H1 (cell line): ENCODE measurements at regions not wholly inside any gene's neighbourhood (a gene's known extent, or its start where the extent isn't known, plus 50 kb on each side); places are given as distances from the start of the nearest gene placed in this dataset.

ENCODE experiments used
- CTCF ChIA-PET: fragments of 300-600 bp; sonication (Branson Sonifier 250); formaldehyde crosslinking; loops from one replicate; lab custom pipeline; 2021; ENCODE audit not compliant: partially characterized antibody; lab: Charles Lee
- POLR2A ChIA-PET: fragments of 300-600 bp; sonication (Branson Sonifier 250); formaldehyde crosslinking; loops from one replicate; lab custom pipeline; 2021; ENCODE audit warnings: inconsistent platforms; ENCODE audit not compliant: partially characterized antibody; lab: Charles Lee
- DNase-seq, 2 experiments: peaks; one replicate each; pipeline versions ENCODE4 v3.0.0 to v3.0.0-alpha.2; 2010 to 2022; ENCODE audit warnings: low spot score in 2 of 2, low read depth in 1 of 2, mixed read lengths in 1 of 2
- FAIRE-seq: peaks from 2 replicates; lab custom pipeline; 2011; peaks lifted over from hg19 to GRCh38; lab: Jason Lieb, UNC
- H2AFZ ChIP-seq: 2 replicates; pipeline ENCODE4 v1.8.1; 2012; ENCODE audit warnings: low read length, inconsistent platforms
- H2AK5ac ChIP-seq: 2 replicates; pipeline ENCODE4 v1.6.1; 2013; ENCODE audit warnings: low read depth, low read length
- H2BK120ac ChIP-seq: replicated peaks from 2 replicates; pipeline ENCODE3; 2013; ENCODE audit warnings: low read depth, low read length, inconsistent platforms
- H2BK12ac ChIP-seq: 2 replicates; pipeline ENCODE4 v1.6.1; 2013; ENCODE audit warnings: low read depth, low read length
- H2BK15ac ChIP-seq: 2 replicates; pipeline ENCODE4 v1.6.1; 2013; ENCODE audit warnings: low read length
- H2BK20ac ChIP-seq: 2 replicates; pipeline ENCODE4 v1.6.1; 2013; ENCODE audit warnings: low read length
- H2BK5ac ChIP-seq: 2 replicates; pipeline ENCODE4 v1.6.1; 2013; ENCODE audit warnings: low read depth, low read length
- H3K14ac ChIP-seq: 2 replicates; pipeline ENCODE4 v1.6.1; 2013; ENCODE audit warnings: inconsistent platforms; ENCODE audit not compliant: insufficient read length
- H3K18ac ChIP-seq: 2 replicates; pipeline ENCODE4 v1.6.1; 2013; ENCODE audit warnings: low read length; ENCODE audit errors: extremely low read depth
- H3K23ac ChIP-seq: 2 replicates; pipeline ENCODE4 v1.6.1; 2013; ENCODE audit warnings: inconsistent platforms; ENCODE audit not compliant: insufficient read length
- H3K23me2 ChIP-seq: 2 replicates; pipeline ENCODE4 v1.6.1; 2013; ENCODE audit warnings: low read depth, low read length
- H3K27ac ChIP-seq: 2 replicates; pipeline ENCODE4 v1.6.1; 2011; ENCODE audit warnings: low read depth, low read length, inconsistent platforms
- H3K27me3 ChIP-seq, 4 experiments: replicated peaks in 1 of 4; 1 replicate in 1 of 4; 2 replicates in 3 of 4; pipeline versions ENCODE4 v1.6.1 to v1.8.1; 2011 to 2013; ENCODE audit warnings: low read length in 3 of 4, mild to moderate bottlenecking in 3 of 4, inconsistent platforms in 2 of 4, mixed read lengths in 2 of 4, moderate library complexity in 1 of 4; ENCODE audit not compliant: control insufficient read depth in 3 of 4, insufficient read depth in 3 of 4; ENCODE audit errors: extremely low read depth in 1 of 4
- H3K36me3 ChIP-seq, 4 experiments: 2 replicates each; pipeline versions ENCODE4 v1.6.1 to v1.8.1; 2011 to 2013; ENCODE audit warnings: mild to moderate bottlenecking in 4 of 4, low read length in 3 of 4, moderate library complexity in 2 of 4, control low read depth in 1 of 4, inconsistent platforms in 1 of 4; ENCODE audit not compliant: insufficient read depth in 4 of 4, control insufficient read depth in 2 of 4
- H3K4ac ChIP-seq: replicated peaks from 2 replicates; pipeline ENCODE3; 2013; ENCODE audit warnings: low read length, low read depth, mixed read lengths, inconsistent platforms; ENCODE audit not compliant: insufficient read length
- H3K4me1 ChIP-seq, 4 experiments: replicated peaks in 1 of 4; 1 replicate in 1 of 4; 2 replicates in 3 of 4; pipeline versions ENCODE4 v1.6.1 to v1.8.1; 2011 to 2013; ENCODE audit warnings: low read length in 3 of 4, inconsistent platforms in 2 of 4, mixed read lengths in 1 of 4; ENCODE audit not compliant: insufficient read depth in 4 of 4, control insufficient read depth in 3 of 4
- H3K4me2 ChIP-seq, 2 experiments: 2 replicates each; pipeline versions ENCODE4 v1.6.1 to v1.8.1; 2011 to 2013; ENCODE audit warnings: low read depth in 2 of 2, low read length in 2 of 2, control low read depth in 1 of 2, inconsistent platforms in 1 of 2, mild to moderate bottlenecking in 1 of 2; ENCODE audit not compliant: insufficient read depth in 1 of 2
- H3K4me3 ChIP-seq, 4 experiments: fragments of 200-600, 300-600 bp in 1 of 4; sonication (generic), shearing (Covaris generic), sonication (Bioruptor Twin) in 1 of 4; 2 replicates each; pipeline versions ENCODE4 v1.5.1 to v1.8.1; 2011 to 2016; ENCODE audit warnings: low read length in 4 of 4, low read depth in 3 of 4, control low read depth in 2 of 4, inconsistent platforms in 2 of 4, mild to moderate bottlenecking in 2 of 4, mixed read lengths in 1 of 4, moderate library complexity in 1 of 4; ENCODE audit not compliant: insufficient read depth in 2 of 4; ENCODE audit errors: extremely low read depth in 1 of 4
- H3K56ac ChIP-seq: replicated peaks from 2 replicates; pipeline ENCODE3; 2013; ENCODE audit warnings: low read depth, mild to moderate bottlenecking, mixed read lengths, low read length, inconsistent platforms; ENCODE audit not compliant: insufficient read length
- H3K79me1 ChIP-seq: 2 replicates; pipeline ENCODE4 v1.6.1; 2013; ENCODE audit warnings: low read depth, low read length, control low read depth
- H3K79me2 ChIP-seq, 2 experiments: 2 replicates each; pipeline versions ENCODE4 v1.6.1 to v1.8.1; 2012 to 2013; ENCODE audit warnings: low read length in 2 of 2, mild to moderate bottlenecking in 2 of 2, inconsistent platforms in 1 of 2; ENCODE audit not compliant: insufficient read depth in 2 of 2, control insufficient read depth in 1 of 2
- H3K9ac ChIP-seq, 4 experiments: replicated peaks in 1 of 4; 1 replicate in 1 of 4; 2 replicates in 3 of 4; pipeline versions ENCODE4 v1.6.1 to v1.8.1; 2011 to 2013; ENCODE audit warnings: low read depth in 3 of 4, low read length in 3 of 4, control low read depth in 2 of 4, mild to moderate bottlenecking in 2 of 4, moderate library complexity in 2 of 4, inconsistent platforms in 1 of 4; ENCODE audit errors: extremely low read depth in 1 of 4
- H3K9me3 ChIP-seq, 2 experiments: 2 replicates each; pipeline versions ENCODE4 v1.6.1 to v1.8.1; 2012 to 2013; ENCODE audit warnings: mild to moderate bottlenecking in 2 of 2, moderate library complexity in 2 of 2, control low read depth in 1 of 2, inconsistent platforms in 1 of 2, low read depth in 1 of 2, low read length in 1 of 2, mixed read lengths in 1 of 2; ENCODE audit not compliant: insufficient read depth in 2 of 2
- H4K20me1 ChIP-seq, 2 experiments: replicated peaks in 1 of 2; 2 replicates each; pipeline versions ENCODE3 to v1.8.1; 2011 to 2013; ENCODE audit warnings: inconsistent platforms in 2 of 2, low read length in 2 of 2, mild to moderate bottlenecking in 1 of 2; ENCODE audit not compliant: insufficient read depth in 2 of 2, control insufficient read depth in 1 of 2
- H4K5ac ChIP-seq: 2 replicates; pipeline ENCODE4 v1.6.1; 2013; ENCODE audit warnings: low read length, low read depth, mixed read lengths, inconsistent platforms; ENCODE audit not compliant: insufficient read length
- H4K8ac ChIP-seq: 2 replicates; pipeline ENCODE4 v1.8.0; 2013; ENCODE audit warnings: mild to moderate bottlenecking, moderate library complexity, low read length, inconsistent platforms; ENCODE audit not compliant: insufficient read depth; ENCODE audit errors: extremely low read depth
- H4K91ac ChIP-seq: replicated peaks from 2 replicates; pipeline ENCODE3; 2013; ENCODE audit warnings: low read length, mixed read lengths, inconsistent platforms; ENCODE audit not compliant: insufficient read length
- CTBP2 ChIP-seq: IDR thresholded peaks from 2 replicates; pipeline ENCODE4 v1.7.0; 2011; ENCODE audit warnings: borderline replicate concordance, mild to moderate bottlenecking, moderate library complexity, mixed read lengths, low read length; ENCODE audit not compliant: insufficient read depth, insufficient read length
- EZH2 ChIP-seq: fragments of 200-600 bp; sonication (generic); IDR thresholded peaks from 2 replicates; pipeline ENCODE4 v1.7.1; 2012; ENCODE audit warnings: low read depth, mild to moderate bottlenecking, moderate library complexity, low read length, inconsistent platforms; ENCODE audit not compliant: severe bottlenecking
- GTF2F1 ChIP-seq: IDR thresholded peaks from 2 replicates; pipeline ENCODE4 v1.6.1; 2012; ENCODE audit warnings: low read depth, low read length, improper control_type of control experiment, borderline replicate concordance
- JUN ChIP-seq: IDR thresholded peaks from 2 replicates; pipeline ENCODE4 v1.6.1; 2011; ENCODE audit warnings: low read depth, mild to moderate bottlenecking, improper control_type of control experiment, low read length
- NRF1 ChIP-seq: IDR thresholded peaks from 2 replicates; pipeline ENCODE4 v1.6.1; 2011; ENCODE audit warnings: mild to moderate bottlenecking, low read depth, low read length, improper control_type of control experiment
- POLR2AphosphoS5 ChIP-seq: IDR thresholded peaks from 2 replicates; pipeline ENCODE4 v1.6.1; 2011; ENCODE audit warnings: low read depth, low read length
- RNF2 ChIP-seq: fragments of 200-900, 300-1000 bp; sonication (generic); IDR thresholded peaks from 2 replicates; pipeline ENCODE4 v1.7.1; 2016; ENCODE audit warnings: borderline replicate concordance, low read depth, mild to moderate bottlenecking, antibody characterized with exemption, low read length; ENCODE audit not compliant: poor library complexity, severe bottlenecking; ENCODE audit errors: missing control alignments
- RXRA ChIP-seq: IDR thresholded peaks from 2 replicates; pipeline ENCODE4 v1.6.1; 2011; ENCODE audit warnings: low read depth, mild to moderate bottlenecking, low read length, moderate library complexity; ENCODE audit not compliant: insufficient read depth
- SP1 ChIP-seq: IDR thresholded peaks from 2 replicates; pipeline ENCODE4 v1.6.1; 2011; ENCODE audit warnings: low read depth, low read length
- WGBS, 2 experiments: shearing (Covaris generic) in 1 of 2; methylation state at CpG; one replicate each; pipeline versions ENCODE4 v1.1.6 to v1.1.7; 2013 to 2015; ENCODE audit warnings: low lambda C conversion rate in 2 of 2, mixed read lengths in 2 of 2, inconsistent platforms in 1 of 2, low coverage in 1 of 2, missing lambda C conversion rate in 1 of 2; ENCODE audit not compliant: insufficient replicate concordance in 2 of 2, insufficient coverage in 1 of 2, insufficient read length in 1 of 2; ENCODE audit errors: extremely low coverage in 1 of 2, missing lambda C conversion rate in 1 of 2; 5-methylcytosine and 5-hydroxymethylcytosine counted together
- TF ChIP-seq, protein P1 (sequence below): IDR thresholded peaks from 2 replicates; pipeline ENCODE4 v1.6.1; 2011; ENCODE audit warnings: low read depth, mild to moderate bottlenecking, low read length; ENCODE audit not compliant: insufficient read depth

DNA sequence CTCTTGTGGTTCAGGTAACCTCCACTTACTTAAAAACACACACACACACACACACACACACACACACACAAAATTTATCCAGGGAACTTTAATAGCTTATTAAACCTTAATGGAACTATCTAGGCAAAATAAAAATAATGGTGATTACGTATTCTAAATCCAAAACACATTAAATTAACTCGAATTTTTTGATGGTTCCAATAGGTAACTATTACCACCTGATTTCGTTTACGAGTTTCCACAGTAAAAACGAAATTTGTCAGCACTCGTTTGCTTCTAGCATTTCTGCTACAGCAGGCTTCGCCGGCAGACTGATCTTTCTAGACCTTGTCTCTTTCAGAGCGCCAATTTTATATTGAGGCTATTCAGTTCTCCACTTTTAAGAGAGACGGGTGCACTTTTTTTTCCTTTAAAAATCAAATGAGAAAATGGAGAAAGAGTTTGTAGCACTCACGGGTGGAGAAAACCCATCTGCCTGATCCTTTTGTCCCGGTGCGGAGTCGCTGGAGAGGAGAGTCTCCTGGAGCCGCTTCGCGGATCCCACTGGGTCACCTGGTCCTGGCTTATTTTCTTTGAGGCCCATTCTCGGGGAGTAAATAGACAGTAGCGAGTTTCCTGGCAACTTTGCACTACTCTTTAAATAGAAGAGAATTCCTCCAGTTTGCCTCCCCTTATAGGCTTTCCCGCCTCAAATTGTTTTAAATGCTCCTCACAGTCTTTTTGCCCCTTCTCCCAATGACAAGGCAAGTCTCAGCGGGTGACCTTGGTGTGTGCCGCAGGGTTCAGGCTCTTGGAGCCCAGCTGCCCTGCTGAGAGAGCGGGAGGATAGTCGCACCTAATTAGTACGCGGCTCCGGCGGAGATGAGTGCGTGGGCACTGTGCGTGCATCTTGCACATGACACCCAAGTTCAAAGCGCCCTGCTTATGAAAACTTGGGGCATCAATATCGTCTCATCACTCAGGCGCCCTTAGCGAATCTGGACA, 117.0 kb downstream of the KCNRG start:
- FAIRE-seq: no peak
- Histone ChIP-seq H3K56ac (no peak overlapping the region), H3K4me3 (peak overlapping the region; percentile 4 to 54 (median 6); a peak in 5 of 8 replicates), H3K79me1 (no peaks in the 10 kb centered on the region), H2AK5ac (no peak overlapping the region), H2BK120ac (no peak overlapping the region), H4K20me1 (peaks cover 0 to 14% of the 10 kb centered on the region in 2 experiments), H3K14ac (no peak overlapping the region), H3K4me1 (peaks cover 8 to 35% (median 18%) of the 10 kb centered on the region in 4 experiments), H3K23me2 (peaks cover 16% of the 10 kb centered on the region; the same call in 1 of the 2 replicates), H3K18ac (peak overlapping the region; percentile 20; the same call in 1 of the 2 replicates), H2BK5ac (no peak overlapping the region), H2BK20ac (no peak overlapping the region), H3K23ac (no peak overlapping the region), H2AFZ (no peak overlapping the region), H4K8ac (no peak overlapping the region), H3K9me3 (no peaks in the 10 kb centered on the region), H3K9ac (no peak overlapping the region), H3K27ac (no peak overlapping the region), H4K91ac (no peak overlapping the region), H2BK12ac (no peak overlapping the region), H3K4ac (no peak overlapping the region), H3K79me2 (no peaks in the 10 kb centered on the region), H3K36me3 (no peaks in the 10 kb centered on the region; a peak in 1 of 8 replicates), H3K4me2 (peak overlapping the region; percentile 66 to 98), H2BK15ac (no peak overlapping the region), H3K27me3 (peaks cover 58 to 85% (median 77%) of the 10 kb centered on the region in 4 experiments), H4K5ac (no peak overlapping the region)
- no peak for DNase-seq
- 4% methylated on average over 34 of the region's 34 CpGs; no CpG with 5 or more reads in 1 of the 2 experiments for WGBS, 2 experiments
- POLR2A ChIA-PET: interaction anchor here (0.7 to 3.5 kb wide), 4 partner anchors 8 to 135 kb away, joined by 3 to 11 read pairs (median 8); partner anchors contain the start of gene TRIM13
- CTCF ChIA-PET: interaction anchor here (0.6 to 1.2 kb wide), 2 partner anchors 55 to 56 kb away, joined by 3 to 5 read pairs; no protein-coding TSS in a partner anchor
- no peak for TF ChIP-seq JUN
- 0 out of 2 replicates have a peak, but pooled peaks have one; percentile 7 for TF ChIP-seq SP1
- no peak for TF ChIP-seq RXRA
- TF ChIP-seq CTBP2: peak; percentile 54
- TF ChIP-seq NRF1: no peak
- no peak for TF ChIP-seq POLR2AphosphoS5
- TF ChIP-seq, protein P1, sequence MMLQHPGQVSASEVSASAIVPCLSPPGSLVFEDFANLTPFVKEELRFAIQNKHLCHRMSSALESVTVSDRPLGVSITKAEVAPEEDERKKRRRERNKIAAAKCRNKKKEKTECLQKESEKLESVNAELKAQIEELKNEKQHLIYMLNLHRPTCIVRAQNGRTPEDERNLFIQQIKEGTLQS: no peak
- TF ChIP-seq EZH2: peak; percentile 79
- TF ChIP-seq RNF2: peak; percentile 88
- TF ChIP-seq GTF2F1: no peak
